ENCODE measurements at regions not wholly inside any gene's neighbourhood (a gene's known extent, or its start where the extent isn't known, plus 50 kb on each side); places are given as distances from the start of the nearest gene placed in this dataset.

- Histone ChIP-seq H3K27me3 (no peaks in the 10 kb centered on the region), H3K36me3 (no peaks in the 10 kb centered on the region), H3K9me3 (no peaks in the 10 kb centered on the region), H3K27ac (no peak overlapping the region), H3K4me3 (no peak overlapping the region), H3K4me1 (peaks cover 0 to 5% (median 2%) of the 10 kb centered on the region in 4 donors)
- TF ChIP-seq CTCF (IDR thresholded peaks at IDR 0.05), result no peak
- no peak for TF ChIP-seq POLR2AphosphoS5 (IDR thresholded peaks at IDR 0.05)
- TF ChIP-seq POLR2A (IDR thresholded peaks at IDR 0.05), result no peak
- no peak for TF ChIP-seq EP300 (IDR thresholded peaks at IDR 0.05)
- no peak for DNase-seq
- 88 to 91% methylated on average over 8 of the region's 8 CpGs for WGBS, 2 donors
- intact Hi-C loops (cut with DNase I), result no loop called here
Measured at GRCh38 chr14:51453869-51454268, 197.8 kb upstream of the FRMD6 start.

DNA sequence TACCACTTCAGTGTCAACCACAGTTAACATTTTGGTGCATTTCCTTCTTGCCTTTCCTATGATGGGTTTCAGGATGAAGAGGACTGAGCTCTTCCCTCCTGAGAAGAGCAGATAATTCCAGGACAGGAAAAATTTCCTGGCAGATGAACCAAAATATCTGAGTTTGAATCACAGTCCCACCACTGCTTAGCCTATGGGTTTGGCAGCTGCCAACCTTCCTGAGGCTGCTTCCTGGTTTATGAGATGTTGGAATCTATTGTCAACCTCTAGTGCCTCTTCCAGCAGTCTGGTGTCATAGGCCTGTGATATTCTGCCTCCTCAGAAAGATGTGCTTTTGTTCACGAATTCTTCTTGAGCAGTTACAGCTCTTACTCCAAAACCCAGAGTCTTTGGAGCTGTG lies 197.4 kb upstream of the FRMD6 start:
- H3K27ac ChIP-seq, result no peak overlapping the region
- no peaks in the 10 kb centered on the region for H3K9me3 ChIP-seq
- H3K4me1 ChIP-seq, result peaks cover 0 to under 1% (median 0%) of the 10 kb centered on the region in 4 donors
- no peaks in the 10 kb centered on the region for H3K27me3 ChIP-seq
- H3K36me3 ChIP-seq, result no peaks in the 10 kb centered on the region
- no peak for DNase-seq
- 55 to 63% methylated on average over 1 of the region's 1 CpG for WGBS, 2 donors
- intact Hi-C loops (cut with DNase I), result no loop called here
- no peak for TF ChIP-seq POLR2A (IDR thresholded peaks at IDR 0.05)
- TF ChIP-seq CTCF (IDR thresholded peaks at IDR 0.05), result no peak
- no peak for TF ChIP-seq POLR2AphosphoS5 (IDR thresholded peaks at IDR 0.05)
- no peak for TF ChIP-seq EP300 (IDR thresholded peaks at IDR 0.05)
- H3K4me3 ChIP-seq, result no peak overlapping the region

- Histone ChIP-seq H3K27ac (no peak overlapping the region), H3K4me1 (no peaks in the 10 kb centered on the region), H3K4me3 (no peak overlapping the region), H3K27me3 (no peaks in the 10 kb centered on the region), H3K9me3 (no peaks in the 10 kb centered on the region), H3K36me3 (no peaks in the 10 kb centered on the region)
- TF ChIP-seq CTCF (IDR thresholded peaks at IDR 0.05) (no peak), POLR2A (IDR thresholded peaks at IDR 0.05) (no peak), POLR2AphosphoS5 (IDR thresholded peaks at IDR 0.05) (no peak), EP300 (IDR thresholded peaks at IDR 0.05) (no peak)
- intact Hi-C loops (cut with DNase I), result no loop called here
- DNase-seq, result no peak
- WGBS, 2 donors, result 63 to 72% methylated on average over 7 of the region's 7 CpGs
Measured at GRCh38 chr14:51455041-51455835, 196.5 kb upstream of the FRMD6 start.

DNA sequence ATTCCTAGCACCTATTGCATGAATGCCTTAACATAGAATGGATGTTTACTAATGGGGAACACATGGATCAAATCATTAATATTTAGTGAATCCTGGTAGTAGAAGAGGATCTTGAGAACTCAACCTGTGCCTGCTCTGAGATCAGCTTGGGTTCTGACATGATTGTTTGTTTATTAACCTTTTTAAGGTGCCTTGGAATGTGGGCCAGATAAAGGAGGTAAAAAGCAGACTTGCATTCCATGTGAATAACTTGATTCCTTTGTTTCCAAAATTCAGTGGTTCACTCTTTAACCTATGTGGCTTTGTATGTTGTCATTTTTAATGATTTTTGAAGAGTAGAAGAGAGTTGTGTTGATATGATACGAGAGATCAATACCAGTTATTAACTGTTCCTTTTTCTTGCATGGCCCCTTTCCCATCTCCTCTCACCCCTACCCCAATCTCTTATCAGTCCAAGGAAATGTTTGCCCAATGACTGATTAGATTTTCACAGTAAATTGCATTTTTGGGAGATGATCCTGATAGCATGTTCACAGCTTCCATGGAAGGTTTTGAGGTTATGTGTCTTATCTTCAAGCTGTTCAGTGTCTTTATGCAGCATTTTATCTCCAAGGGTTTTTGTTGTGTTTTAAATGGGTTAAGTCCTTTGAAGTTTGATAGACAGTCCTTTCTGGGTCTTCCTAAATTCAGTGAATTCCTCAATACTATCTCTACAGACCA lies 193.7 kb upstream of the FRMD6 start:
- intact Hi-C loops (cut with DNase I), result no loop called here

More for the DNA sequence above, 193.7 kb upstream of the FRMD6 start:
- no peak overlapping the region for H3K4me3 ChIP-seq
- TF ChIP-seq CTCF (IDR thresholded peaks at IDR 0.05), result no peak
- TF ChIP-seq EP300 (IDR thresholded peaks at IDR 0.05), result no peak
- TF ChIP-seq POLR2A (IDR thresholded peaks at IDR 0.05), result no peak
- no peak for TF ChIP-seq POLR2AphosphoS5 (IDR thresholded peaks at IDR 0.05)
- 46 to 98% methylated on average over 1 of the region's 1 CpG for WGBS, 2 donors
- no peak for DNase-seq
- no peaks in the 10 kb centered on the region for H3K9me3 ChIP-seq
- H3K27me3 ChIP-seq, result no peaks in the 10 kb centered on the region
- no peaks in the 10 kb centered on the region for H3K36me3 ChIP-seq
- no peaks in the 10 kb centered on the region for H3K4me1 ChIP-seq
- H3K27ac ChIP-seq, result no peak overlapping the region

Measured in sigmoid colon (tissue), 6 donors.